GM19395 (cell line): ENCODE measurements at regions not wholly inside any gene's neighbourhood (a gene's known extent, or its start where the extent isn't known, plus 50 kb on each side); places are given as distances from the start of the nearest gene placed in this dataset.
"Not testable (repeated sequence)": the region's sequence is repeated elsewhere in the genome, so short reads cannot be mapped to it uniquely, and the experiment has no call there.

Experiments used
- ATAC-seq: cut with Tn5 transposase; IDR thresholded peaks from one replicate; pipeline ENCODE4 v1.9.1; 2021; ENCODE audit warnings: mild to moderate bottlenecking, moderate library complexity; ENCODE audit not compliant: unreplicated experiment

DNA sequence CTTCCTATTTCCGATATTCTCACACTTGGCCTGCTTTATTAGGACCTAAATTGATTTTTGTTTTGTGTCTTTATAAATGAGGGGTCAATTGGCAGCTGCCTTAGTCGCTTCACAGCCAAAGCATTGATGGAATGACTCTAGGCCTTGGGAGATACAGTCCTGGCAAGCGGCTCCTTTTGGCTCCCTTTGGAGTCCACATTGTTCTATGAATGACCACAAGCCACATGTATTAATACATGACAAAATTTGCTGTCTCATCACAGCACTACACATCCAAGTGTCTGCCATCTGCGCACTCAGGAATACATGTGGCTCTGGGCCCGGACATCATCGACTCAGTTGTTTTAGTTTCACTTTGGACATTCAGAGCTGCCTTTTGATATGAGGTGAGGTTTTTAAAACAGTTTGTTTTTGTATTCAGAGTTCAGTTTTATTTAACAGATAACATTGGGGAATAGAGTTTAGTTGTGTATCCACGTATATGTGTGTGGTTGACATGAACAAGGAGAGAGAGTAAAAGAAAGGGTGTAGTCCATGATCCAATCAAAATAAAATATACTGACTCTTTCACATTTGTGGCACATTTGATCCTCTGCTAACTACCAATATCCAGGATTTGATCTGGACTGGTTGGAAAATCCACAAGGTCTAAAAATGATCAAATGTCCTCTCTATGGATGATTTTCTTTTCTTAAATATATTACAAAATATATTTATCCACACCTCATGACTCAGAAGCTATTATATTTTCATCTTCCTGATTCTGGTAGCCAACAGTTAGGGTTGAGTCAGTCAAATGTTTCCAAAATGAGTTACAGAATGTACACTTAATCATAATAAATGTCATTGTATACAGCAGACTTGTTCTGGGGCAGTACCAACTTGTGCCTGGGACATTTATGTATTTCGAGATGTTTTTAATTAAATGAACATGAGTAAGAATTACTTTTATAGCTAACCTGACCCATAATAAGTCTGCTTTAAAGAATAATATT lies 114.0 kb upstream of the MTAP start:
- ATAC-seq: no peak

DNA sequence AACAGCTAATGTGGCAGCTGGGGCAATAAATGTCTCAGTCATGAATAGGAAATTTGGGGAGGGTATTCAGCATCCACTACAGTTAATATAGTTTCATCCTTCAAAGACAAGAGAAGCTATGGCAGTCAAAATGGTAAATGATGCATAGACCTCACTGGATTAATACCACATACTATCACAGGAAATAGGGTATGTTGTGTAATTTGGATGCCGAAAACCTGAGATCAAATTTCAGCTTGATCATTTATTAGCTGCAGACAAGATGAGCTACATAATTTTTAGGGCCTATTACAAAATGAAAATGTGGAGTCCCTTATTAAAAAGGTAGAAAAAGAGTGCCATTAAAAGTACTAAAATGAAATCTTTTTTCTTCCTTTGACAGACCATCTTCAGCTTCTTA lies 112.6 kb upstream of the MTAP start:
- ATAC-seq: no peak

DNA sequence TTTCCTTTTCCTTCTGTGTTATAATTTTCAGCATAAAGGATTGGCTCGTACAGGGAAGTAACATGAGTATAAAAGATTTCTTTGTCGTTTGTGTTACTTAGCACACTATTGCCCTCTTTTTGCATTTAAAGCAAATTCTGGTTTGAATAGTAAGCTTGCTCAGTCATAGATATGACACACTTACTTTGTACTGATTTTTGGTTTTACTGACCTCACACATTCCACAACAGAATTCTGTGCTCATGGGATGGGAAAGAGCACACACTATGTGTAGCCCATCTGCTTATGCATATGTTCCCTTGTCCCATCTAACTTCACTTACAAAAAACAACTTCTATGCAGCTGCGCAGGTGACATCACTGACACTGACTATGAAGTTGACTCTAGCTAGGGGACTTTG lies 111.9 kb upstream of the MTAP start:
- no peak for ATAC-seq

DNA sequence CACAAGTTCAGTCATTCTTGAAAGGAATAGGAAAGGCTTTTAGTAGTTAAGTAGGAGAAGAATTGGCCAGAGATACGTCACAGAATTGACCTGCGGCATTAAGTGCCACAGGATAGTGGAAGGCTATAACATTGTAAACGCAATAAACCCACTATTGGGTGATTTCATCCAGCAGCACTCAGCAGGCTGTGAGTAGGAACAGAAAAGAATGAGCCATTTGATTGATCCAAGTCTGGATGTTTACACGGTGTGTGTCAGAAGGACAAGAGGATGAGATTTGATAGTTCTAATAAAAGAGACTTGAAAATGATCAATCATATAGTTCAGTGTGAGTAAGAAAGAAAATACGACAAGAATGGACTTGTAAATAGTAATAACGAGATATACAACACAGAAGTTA lies 110.0 kb upstream of the MTAP start:
- ATAC-seq: no peak

DNA sequence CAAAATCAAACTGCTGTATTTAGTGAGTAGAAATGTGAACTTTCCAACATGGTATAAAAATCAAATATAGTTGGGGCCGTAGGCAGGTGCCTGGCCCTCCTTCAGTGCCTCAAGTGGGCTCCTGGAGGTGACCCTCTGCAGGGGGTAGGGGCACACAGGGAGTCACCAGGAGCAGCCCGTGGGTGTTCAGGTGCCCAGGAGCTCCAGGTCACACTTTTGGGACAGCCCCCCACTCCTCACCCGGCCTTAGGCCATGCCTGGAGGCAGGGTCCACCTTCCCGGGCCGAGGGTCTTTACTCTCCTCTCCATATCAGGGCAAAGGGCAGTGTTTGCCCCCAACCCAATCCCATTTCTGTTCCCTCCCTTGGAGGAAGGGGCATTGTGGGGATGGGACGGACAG lies 108.0 kb upstream of the MTAP start:
- no peak for ATAC-seq

DNA sequence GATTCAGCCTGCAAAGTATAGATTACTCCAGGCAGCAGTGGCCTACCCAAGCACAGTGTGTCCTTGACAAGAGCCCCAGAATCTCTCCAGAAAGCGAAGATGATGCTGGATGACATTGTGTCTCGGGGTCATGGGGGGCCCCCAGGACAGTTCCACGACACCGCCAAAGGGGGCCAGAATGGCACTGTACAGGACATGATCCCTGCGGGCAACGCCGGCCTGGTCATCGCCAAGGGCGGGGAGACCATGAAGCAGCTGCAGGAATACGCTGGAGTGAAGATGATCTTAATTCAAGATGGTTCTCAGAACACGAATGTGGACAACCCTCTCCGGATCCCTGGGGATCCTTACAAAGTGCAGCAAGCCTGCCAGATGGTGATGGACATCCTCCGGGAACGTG lies 107.0 kb upstream of the MTAP start:
- no peak for ATAC-seq

DNA sequence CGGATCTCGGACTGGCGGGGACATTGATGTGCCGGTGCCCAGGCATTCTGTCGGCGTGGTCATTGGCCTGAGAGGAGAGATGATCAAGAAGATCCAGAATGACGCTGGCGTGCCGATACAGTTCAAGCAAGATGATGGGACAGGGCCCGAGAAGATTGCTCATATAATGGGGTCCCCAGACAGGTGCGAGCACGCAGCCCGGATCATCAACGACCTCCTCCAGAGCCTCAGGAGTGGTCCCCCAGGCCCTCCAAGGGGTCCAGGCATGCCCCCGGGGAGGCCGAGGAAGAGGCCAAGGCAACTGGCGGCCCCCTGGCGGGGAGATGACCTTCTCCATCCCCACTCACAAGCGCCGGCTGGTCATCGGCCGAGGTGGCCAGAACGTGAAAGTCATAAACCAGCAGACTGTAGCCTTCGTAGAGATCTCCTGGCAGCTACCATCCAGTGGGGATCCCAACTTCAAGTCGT lies 106.5 kb upstream of the MTAP start:
- ATAC-seq: no peak

DNA sequence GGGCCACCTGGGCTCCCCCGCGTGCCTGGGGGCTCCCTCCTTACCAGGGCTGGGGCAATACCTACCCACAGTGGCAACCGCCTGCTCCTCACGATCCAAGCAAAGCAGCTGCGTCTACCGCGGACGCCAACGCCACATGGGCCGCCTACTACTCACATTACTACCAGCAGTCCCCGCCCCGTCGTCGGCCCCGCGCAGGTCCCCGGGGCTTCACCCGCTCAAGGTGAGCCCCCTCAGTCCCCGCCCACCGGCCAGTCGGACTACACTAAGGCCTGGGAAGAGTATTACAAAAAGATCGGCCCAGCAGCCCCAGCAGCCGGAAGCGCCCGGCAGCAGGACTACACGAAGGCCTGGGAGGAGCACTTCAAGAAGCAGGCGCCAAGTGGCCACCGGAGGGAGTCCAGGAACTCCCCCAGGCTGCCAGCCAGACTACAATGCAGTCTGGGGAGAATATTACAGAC lies 106.0 kb upstream of the MTAP start:
- no peak for ATAC-seq

DNA sequence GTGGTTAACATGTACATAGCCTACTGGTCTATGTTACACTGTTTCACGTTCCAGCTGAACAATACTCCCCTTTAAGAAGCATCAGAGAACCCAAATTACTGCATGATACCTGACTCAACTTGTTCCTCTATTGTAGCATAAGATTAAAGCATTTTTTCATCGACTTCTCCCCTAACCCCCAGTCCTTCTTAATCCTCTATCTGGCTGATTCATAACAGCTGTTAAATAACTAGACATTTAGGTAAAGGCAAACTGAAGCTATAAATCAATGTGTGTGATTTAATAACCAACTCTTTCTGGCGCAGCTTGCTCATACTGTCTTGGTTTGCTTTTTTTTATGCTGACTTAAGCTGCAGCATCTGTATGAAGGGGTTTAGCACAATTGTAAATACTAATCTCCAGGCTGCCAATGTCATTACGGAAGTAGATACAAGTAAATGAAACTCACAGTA lies 94.2 kb upstream of the MTAP start:
- ATAC-seq: no peak

DNA sequence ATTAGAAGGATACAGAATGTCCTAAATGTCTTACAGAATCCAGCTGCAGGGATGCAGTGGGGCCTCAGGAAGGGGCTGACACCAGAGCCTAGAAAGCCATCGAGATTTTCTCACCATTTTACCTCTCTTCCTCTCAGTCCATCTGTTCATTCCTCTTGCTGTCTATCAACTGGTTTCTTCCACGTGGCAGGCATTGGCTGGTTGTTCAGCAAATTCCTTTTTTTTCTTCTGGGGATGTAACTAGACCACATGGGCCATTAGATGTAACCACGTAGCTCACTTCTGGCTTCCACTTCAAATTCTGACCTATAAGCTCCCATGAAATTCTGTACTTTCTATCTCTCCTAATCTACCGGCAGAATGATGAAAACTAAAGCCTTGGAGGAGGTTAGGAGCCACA lies 93.6 kb upstream of the MTAP start:
- ATAC-seq: no peak

DNA sequence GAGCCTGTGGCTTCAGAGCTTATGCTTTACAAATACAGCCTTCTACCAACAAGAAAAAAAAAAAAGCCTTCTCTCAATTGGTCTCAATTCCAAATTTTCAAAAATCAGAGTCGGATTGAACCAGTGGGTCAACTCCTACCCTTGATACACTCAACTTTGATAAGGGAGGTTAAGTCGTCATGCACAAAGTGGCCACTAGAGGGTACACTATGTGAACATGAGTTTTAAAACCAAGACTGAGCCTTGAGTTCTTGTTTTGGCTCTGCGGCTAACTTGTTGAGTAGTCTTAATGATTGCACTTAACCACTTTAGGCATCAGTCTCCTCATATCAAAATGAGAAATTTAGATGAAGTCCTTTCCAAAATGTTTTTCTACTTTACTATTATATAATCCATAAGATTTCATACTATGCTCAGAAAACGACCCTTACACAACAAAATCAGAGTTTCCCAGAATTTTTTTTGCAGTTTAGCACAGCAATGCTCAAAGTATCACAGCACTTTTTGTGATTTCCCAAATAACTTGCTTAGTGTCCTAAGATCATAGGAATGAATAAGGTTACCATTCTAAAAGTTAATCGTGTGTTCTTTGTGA lies 92.9 kb upstream of the MTAP start:
- ATAC-seq: peak; percentile 89

DNA sequence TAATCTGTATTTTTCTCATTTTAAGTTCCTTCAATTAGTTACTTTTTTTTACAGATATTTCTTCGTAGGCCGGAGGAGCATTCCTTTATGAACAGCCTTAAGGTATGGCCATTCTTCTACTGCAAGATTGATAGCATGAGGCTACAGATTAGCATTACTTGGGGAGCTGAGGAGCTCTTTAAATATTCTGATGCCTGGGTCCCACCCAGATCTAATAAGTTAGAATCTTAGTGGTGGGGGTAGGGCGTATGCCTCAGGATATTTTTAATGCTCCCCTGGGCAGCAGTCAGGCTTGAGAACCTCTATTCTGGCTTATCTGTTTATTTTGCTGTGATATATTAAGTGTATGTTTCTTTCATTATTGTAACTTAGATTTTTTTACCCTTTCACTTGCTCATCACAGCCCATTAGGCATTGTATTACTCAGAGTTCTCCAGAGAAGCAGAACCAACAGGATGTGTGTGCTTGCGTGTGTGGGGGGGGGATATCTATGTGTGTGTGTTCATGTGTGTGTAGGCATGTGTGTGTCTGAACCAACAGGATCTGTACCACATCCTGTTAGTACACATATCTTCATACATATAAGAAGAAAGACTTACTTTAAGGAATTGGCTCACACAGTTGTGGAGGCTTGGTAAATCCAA lies 91.8 kb upstream of the MTAP start:
- ATAC-seq: no peak

DNA sequence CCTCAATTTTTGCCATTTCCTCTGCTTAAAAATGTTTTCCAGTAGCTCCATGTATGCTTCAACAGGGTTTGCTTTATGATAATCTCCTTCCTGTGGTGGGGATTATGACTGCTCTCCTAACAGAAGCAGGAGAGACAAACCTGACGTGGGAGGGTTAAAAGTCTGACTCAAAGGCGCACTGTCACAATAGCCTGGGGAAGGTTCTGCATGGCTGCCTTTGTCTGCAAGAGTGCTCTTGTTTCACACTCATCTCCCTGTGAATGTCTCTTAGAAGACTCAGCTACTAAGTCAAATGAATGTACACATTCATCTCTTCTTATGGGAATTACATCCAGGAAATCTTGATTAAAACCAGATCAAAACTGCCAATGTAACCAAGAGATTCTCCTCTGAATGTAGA lies 90.9 kb upstream of the MTAP start:
- no peak for ATAC-seq

DNA sequence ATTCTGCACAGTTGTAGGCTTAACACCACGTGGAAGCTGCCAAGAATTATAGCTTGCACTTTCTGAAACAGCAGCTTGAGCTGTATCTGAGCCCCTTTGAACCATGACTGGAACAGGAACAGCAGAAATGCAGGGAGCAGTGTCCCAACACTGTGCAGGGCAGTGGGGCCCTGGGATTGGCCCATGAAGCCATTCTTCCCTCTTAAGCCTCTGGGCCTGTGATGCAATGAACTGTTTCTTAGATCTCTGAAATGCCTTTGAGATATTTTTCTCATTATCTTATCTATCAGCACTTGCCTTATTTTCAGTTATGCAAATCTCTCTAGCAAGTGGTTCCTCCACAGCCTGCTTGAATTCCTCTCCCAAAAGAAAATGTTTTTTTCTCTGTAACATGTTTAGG lies 87.0 kb upstream of the MTAP start:
- no peak for ATAC-seq

DNA sequence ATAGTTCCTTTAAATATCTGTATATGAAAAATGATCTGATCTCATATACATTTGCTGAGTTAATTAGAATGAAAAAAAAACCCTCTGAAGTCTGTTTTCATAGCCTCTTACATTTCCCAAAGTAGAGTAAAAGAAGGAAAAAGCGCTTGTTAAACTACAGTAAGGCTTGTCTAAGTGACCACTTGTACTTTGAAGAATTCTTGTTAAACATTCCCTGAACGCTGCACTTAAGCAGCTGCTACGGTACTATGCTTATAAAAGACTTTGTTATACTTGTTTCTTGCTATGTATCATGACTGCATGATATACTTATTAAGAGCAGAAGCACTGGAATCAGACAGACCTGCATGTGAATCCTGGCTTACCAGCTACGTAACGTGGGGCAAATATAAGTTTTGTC lies 81.7 kb upstream of the MTAP start:
- ATAC-seq: no peak

DNA sequence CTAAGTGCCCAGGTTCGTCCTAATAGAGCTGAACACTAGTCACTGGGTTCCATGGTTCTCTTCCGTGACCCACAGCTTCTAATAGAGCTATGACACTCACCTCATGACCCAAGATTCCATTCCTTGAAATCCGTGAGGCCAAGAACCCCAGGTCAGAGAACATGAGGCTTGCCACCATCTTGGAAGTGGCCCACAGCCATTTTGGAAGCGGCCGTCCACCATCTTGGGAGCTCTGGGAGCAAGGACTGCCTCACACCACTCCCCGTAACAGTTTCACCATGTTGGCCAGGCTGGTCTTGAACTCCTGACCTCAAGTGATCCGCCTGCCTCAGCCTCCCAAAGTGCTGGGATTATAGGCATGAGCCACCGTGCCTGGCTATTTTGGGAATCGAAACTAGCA lies 75.0 kb upstream of the MTAP start:
- ATAC-seq: not testable (repeated sequence)

DNA sequence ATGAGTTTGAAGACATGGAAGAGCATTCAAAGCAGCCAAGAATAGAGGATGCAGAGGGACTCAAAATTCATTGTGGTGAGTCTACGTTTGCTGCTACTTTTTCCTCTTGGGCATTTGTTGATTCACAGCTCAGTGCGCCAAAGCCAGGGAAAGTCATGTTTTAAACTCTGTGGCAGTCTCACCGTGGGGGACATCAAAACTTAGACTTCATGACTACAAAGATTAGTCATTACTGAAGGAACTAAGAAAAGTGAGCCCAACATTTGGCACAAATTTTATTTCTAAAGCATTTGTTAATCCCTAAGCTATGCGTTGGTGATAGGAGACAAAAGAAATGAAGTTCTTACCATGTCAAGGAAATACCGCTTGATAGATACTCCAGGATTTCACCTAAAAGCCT lies 73.7 kb upstream of the MTAP start:
- no peak for ATAC-seq

DNA sequence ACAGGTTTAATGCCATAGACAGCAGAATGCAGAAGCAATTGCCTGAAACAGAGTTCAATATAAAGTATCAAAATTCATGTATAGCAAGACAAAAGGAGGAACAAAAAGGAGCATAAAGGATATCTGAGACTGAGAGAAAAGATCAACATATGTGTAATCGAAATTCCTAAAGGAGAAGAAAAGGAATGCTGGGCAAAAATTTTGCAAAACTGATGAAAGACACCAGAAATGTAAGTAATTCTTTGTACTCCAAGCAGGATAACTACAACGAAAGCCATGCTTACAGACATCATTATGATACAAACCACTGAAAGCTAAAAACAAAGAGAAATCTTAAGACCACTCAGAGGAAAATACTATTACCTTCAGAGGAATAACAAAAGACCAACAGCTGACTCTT lies 72.8 kb upstream of the MTAP start:
- ATAC-seq: no peak

DNA sequence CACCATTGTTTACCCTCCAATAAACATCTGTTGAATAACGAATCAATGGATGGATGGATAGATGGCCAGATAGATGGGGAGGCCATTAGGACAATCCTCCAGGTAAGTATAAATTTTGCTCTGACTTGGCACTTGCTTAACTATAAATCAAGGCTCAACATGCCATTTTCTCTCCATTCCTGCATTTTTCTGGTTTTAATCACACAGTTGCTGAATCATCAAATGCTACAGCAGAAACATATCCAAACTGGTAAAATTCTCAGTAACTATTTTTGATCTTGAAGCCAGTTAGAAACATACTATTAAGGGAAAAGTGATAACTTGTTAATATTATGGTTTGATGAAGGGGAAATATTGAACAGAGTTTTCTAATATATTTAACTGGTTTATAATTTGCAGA lies 71.5 kb upstream of the MTAP start:
- no peak for ATAC-seq

DNA sequence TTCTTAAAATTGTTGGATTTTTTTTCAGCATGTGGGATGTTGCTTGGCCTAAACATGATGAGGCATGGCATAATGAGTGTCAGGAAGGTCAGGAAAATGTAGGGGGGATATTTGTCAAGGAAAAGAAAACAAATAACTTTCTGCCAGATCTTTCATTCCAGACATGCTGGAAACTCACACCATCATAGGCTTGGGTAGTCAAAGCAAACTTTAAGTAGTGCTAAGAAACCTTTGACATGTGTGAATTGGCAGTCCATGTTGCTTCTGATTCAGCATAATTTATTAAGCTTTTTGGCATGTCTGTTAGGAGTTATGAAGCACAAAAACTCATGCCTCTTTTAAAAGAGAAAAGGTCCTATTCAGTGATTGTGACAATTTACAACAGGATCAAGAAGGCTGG lies 61.3 kb upstream of the MTAP start:
- no peak for ATAC-seq

DNA sequence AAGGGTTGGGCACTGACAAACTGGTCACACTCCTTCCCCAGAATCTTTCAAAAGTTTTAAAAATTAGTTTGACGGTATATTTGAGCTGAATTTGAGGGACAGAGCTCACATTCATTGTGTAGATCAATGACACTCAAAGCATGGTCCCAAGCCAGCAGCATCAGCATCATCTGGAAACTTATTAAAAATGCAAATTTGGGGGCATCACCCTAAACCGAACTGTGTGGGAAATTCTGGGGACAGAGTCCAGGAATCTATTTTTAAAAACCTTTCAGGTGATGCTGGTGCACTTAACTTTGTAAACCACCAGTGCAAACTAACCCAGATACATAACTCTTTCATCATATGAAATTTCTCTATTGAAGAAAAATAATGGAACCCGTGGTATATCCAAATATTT lies 58.1 kb upstream of the MTAP start:
- no peak for ATAC-seq

DNA sequence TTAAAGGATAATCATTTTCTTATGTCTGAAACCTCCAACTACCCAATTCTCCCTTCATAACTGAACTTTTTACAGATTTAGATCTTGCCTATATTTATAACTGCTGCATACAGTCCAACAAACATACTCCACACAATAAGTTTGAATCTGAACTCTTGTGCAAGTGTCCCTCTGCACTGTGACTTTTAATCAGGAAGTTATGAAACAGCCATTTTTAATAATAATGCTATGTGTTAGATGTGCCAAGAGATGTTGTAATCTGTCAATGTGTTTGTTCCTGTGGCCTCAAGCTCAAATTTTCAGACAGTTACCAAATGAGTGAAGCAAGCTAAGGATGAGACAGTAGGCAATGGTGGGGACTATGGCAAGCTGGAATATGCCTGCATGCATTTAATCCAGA lies 57.6 kb upstream of the MTAP start:
- no peak for ATAC-seq
